SU-DHL-6 (cell line): ENCODE measurements at regions not wholly inside any gene's neighbourhood (a gene's known extent, or its start where the extent isn't known, plus 50 kb on each side); places are given as distances from the start of the nearest gene placed in this dataset.

Experiments used
- CTCF ChIP-seq: fragments of 200-600 bp; sonication (generic); IDR thresholded peaks from one replicate; pipeline ENCODE4 v1.5.1; 2017; ENCODE audit warnings: antibody characterized with exemption, mild to moderate bottlenecking, low read length, moderate library complexity; ENCODE audit not compliant: insufficient read depth, poor library complexity, severe bottlenecking
- EZH2phosphoT487 ChIP-seq: fragments of 200-600 bp; sonication (generic), shearing (Covaris generic); conservative IDR thresholded peaks from 2 replicates; pipeline ENCODE4 v1.6.1; 2018; ENCODE audit warnings: mild to moderate bottlenecking, antibody characterized with exemption, low read length, moderate library complexity, mixed read lengths

- no peak for TF ChIP-seq CTCF
- TF ChIP-seq EZH2phosphoT487 = no peak
Observed at GRCh38 chr11:128283451-128283850, 303.9 kb downstream of the ETS1 start.
